Erythroblast (primary cell): ENCODE measurements at regions not wholly inside any gene's neighbourhood (a gene's known extent, or its start where the extent isn't known, plus 50 kb on each side); places are given as distances from the start of the nearest gene placed in this dataset.

Experiments
- DNase-seq, 2 experiments: peaks; one replicate each; lab custom pipeline; 2025; lab: John Stamatoyannopoulos, UW
- GATA1 ChIP-seq: IDR thresholded peaks from 2 replicates; pipeline ENCODE4 v1.6.1; 2011; ENCODE audit warnings: low read depth, mild to moderate bottlenecking, control low read depth, low read length, moderate library complexity
- POLR2A ChIP-seq: IDR thresholded peaks from 2 replicates; pipeline ENCODE4 v1.6.1; 2011; ENCODE audit warnings: mild to moderate bottlenecking, low read length

DNA sequence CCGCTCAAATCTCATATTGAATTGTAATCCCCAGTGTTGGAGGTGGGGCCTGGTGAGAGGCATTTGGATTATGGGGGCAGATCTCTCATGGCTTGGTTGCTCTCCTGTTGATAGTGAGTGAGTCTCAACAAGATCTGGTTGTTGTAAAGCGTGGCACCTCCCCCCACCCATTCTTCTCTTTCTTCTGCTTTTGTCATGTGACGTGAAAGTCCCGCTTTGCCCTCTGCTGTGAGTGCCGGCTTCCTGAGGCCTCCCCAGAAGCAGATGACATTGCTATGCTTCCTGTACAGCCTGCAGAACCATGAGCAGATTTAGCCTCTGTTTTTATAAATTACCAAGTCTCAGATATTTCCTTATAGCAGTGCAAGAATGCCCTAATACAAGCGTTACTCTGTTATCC is 673.8 kb downstream of the ADCYAP1 start:
- no peak for TF ChIP-seq POLR2A
- TF ChIP-seq GATA1 = no peak
- DNase-seq = no peak

DNA sequence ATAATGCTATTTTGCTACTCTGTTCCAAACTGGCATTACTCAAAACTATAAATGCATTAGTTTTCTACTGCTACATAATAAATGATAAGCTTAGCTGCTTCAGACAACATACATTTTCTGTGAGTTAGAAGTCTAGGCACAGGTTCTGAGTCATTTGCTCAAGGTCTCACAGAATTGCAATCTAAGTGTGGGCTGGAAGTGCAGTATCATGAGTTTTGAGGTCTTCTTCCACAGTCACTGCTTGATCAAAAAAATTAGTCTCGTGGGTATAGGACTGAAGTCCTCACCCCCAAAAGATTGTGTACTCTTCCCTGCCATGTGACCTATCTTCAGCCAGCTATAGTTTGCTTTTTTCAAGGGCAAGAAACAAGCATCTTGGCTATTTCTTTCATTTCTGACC is 676.9 kb downstream of the ADCYAP1 start:
- no peak for DNase-seq
- no peak for TF ChIP-seq GATA1
- TF ChIP-seq POLR2A = no peak

GRCh38 chr18:1585881-1586488 is 681.3 kb downstream of the ADCYAP1 start:
- TF ChIP-seq GATA1 (no peak), POLR2A (no peak)
- peak; percentile 24 to 45 for DNase-seq

DNA sequence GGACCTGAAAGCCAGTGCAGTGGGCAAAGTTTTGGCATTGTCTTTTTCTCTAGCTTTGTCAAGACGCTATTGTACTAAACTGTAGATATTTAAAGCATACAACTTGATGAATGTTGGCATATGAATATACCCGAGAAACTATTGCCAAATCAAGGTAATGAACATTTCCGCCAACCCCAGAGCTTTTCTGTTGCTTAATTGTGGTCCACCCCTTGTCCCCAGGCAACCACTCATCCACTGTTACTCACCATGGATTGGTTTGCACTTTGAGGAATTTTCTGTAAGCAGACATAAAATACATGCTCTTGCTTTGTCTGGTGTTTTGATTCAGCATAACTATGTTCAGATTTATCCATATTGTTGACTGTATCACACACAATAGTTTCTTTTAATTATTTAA is 688.4 kb downstream of the ADCYAP1 start:
- TF ChIP-seq POLR2A = no peak
- TF ChIP-seq GATA1 = no peak
- DNase-seq = no peak

GRCh38 chr18:1595195-1595594 is 690.5 kb downstream of the ADCYAP1 start:
- TF ChIP-seq POLR2A (no peak), GATA1 (no peak)
- DNase-seq = no peak

GRCh38 chr18:1599196-1599595 is 694.5 kb downstream of the ADCYAP1 start:
- no peak for TF ChIP-seq GATA1
- no peak for TF ChIP-seq POLR2A
- no peak for DNase-seq

- TF ChIP-seq GATA1 (no peak), POLR2A (no peak)
- no peak for DNase-seq
These were observed 700.1 kb downstream of the ADCYAP1 start for GRCh38 chr18:1604751-1605150.

GRCh38 chr18:1618364-1618763 is 713.7 kb downstream of the ADCYAP1 start:
- TF ChIP-seq POLR2A (no peak), GATA1 (no peak)
- DNase-seq = no peak

DNA sequence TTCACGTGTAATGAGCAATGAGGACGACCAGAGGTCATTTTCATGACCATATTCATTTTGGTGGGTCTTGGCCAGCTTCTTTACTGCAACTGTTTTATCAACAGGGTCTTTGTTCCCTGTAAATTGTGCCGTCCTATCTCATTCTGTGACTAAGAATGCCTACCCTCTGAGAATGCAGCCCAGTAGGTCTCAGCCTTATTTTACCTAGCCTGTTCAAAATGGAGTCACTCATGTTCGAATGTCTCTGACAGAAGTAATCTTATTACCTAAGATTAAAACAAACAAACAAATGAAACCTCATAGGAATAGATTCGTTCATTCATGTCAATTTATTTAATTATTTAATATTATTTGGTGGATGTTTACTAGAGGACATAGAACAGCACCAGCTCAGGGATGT is 714.8 kb downstream of the ADCYAP1 start:
- TF ChIP-seq GATA1 = no peak
- TF ChIP-seq POLR2A = no peak
- DNase-seq = no peak

- TF ChIP-seq POLR2A = no peak
- no peak for TF ChIP-seq GATA1
- DNase-seq = no peak
These were observed 719.9 kb downstream of the ADCYAP1 start for GRCh38 chr18:1624612-1625011.

DNA sequence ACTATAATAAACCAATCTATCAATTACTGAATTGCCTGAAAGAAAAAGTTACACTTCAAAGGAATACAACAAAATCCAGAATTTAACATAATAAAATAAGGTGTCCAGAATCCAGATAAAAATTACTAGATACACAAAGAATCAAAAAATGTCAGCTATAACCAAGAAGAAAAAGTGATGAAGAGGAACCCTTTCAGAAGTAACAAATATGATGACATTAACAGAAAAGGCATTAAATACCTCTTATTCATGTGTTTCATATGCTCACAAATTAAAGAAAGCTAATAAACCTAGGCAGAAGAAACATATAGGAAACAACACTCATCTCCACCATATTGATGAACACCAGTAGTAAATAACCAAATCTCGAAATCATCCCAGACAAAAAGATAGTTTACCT is 722.8 kb downstream of the ADCYAP1 start:
- DNase-seq = no peak
- no peak for TF ChIP-seq POLR2A
- no peak for TF ChIP-seq GATA1

DNA sequence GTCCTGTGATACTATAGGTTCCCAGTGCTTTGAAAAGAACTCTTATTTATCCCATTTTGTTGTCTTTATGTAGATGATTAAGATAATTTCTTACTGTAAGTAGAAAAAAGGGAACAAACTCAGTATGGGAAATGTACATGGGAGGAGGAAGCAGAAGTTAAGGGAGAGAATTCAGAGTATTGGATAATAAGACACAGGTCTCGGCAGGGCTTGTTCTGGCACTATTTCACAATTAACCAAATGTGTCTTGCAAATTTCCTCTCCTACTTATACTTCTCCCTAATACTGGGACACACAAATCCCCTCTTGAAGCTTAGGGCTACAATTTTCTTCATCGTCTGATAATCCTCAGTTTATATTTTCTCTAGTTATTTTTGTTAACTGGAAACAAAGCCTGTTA is 744.0 kb downstream of the ADCYAP1 start:
- no peak for TF ChIP-seq GATA1
- no peak for TF ChIP-seq POLR2A
- DNase-seq = no peak

DNA sequence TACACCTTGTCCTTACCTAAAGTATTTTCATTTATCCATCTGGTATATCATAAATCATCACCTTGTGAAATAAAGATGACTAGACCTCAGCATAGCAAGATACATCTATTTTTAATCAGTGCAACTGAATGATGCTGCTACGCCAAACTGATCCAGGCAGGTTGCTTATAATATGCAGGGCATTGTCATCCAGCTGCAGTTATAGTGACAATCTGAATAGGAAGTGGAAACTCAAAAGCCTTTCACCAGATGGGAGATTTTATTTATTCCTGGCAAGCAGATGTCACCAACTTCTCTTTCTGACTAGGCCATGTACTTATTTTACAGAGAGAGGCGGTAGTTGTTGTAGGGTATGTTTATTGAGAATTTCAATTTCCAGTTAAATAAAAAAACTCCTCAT is 747.3 kb downstream of the ADCYAP1 start:
- TF ChIP-seq POLR2A = no peak
- no peak for TF ChIP-seq GATA1
- no peak for DNase-seq

- DNase-seq = no peak
- TF ChIP-seq GATA1 = no peak
- no peak for TF ChIP-seq POLR2A
These were observed 749.2 kb downstream of the ADCYAP1 start for GRCh38 chr18:1653873-1654272.

DNA sequence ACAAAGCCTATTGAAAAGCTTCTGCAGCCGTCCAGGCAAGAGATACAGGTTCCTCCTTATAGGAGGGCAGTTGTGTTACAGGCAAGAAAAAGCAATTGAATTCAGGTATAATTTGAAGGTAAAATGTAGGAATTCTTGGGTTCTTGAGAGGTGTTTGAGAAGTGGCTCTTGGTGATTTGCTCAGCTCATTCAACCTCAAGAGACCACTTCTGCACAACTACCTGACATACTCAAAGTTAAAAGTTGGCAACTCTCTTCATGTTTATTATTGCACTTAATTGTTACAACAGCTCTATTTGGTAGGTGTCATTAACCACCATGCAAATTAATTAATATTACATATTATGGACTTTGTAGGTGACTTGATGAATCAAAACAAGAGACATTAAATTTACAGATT is 753.2 kb downstream of the ADCYAP1 start:
- TF ChIP-seq GATA1 (no peak), POLR2A (no peak)
- no peak for DNase-seq

DNA sequence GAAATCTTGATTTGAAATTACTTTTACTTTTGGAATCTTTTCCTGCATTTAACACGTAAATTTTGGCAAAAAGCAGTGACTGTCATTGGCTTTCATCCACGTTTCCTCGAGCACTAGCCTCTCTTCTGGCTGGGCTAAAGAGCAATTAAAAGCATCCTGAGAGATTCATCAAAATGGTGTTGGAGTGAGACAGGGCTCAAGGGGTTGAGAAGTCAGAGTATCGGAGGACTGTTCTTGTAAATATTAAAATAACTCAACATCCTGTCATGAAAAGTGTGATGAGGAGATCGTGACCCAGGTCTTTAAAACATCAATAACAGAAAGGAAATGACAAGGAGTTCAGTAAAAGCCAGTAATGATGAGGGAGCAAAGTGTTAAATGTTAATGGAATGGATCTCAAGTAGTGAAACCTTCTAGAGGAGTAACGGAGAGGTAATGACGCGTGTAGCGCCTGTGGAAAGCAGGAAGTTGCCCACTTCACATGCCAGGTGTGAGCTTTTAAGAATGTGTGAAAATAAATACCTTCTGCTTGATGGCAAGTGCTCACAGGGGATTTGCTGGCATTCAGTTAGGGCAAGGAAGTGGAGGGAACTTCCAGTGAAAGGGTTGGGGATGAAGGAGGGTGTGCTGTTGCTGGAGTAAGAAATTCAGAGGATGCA is 754.4 kb downstream of the ADCYAP1 start:
- no peak for DNase-seq
- TF ChIP-seq POLR2A (no peak), GATA1 (no peak)
